HG03575 (cell line): ENCODE measurements at regions not wholly inside any gene's neighbourhood (a gene's known extent, or its start where the extent isn't known, plus 50 kb on each side); places are given as distances from the start of the nearest gene placed in this dataset.
"Not testable (repeated sequence)": the region's sequence is repeated elsewhere in the genome, so short reads cannot be mapped to it uniquely, and the experiment has no call there.

Source experiments
- ATAC-seq: cut with Tn5 transposase; IDR thresholded peaks from one replicate; pipeline ENCODE4 v1.9.1; 2021; ENCODE audit not compliant: unreplicated experiment, insufficient number of reproducible peaks, low FRiP score; ENCODE audit errors: extremely low read depth

GRCh38 chr2:53183581-53183980 is 584.0 kb upstream of the CHAC2 start:
- ATAC-seq = no peak

GRCh38 chr2:53182601-53183000 is 585.0 kb upstream of the CHAC2 start:
- no peak for ATAC-seq

- ATAC-seq = no peak
These were observed 585.8 kb upstream of the CHAC2 start for GRCh38 chr2:53181759-53182158.

GRCh38 chr2:53177327-53177726 is 590.3 kb upstream of the CHAC2 start:
- ATAC-seq = no peak

- ATAC-seq = no peak
These were observed 593.1 kb upstream of the CHAC2 start for GRCh38 chr2:53174539-53174938.

- ATAC-seq = no peak
These were observed 593.7 kb upstream of the CHAC2 start for GRCh38 chr2:53173698-53174455.

- no peak for ATAC-seq
These were observed 594.5 kb upstream of the CHAC2 start for GRCh38 chr2:53173091-53173490.

GRCh38 chr2:53170466-53170865 is 597.1 kb upstream of the CHAC2 start:
- no peak for ATAC-seq

- no peak for ATAC-seq
These were observed 600.4 kb upstream of the CHAC2 start for GRCh38 chr2:53167227-53167626.

GRCh38 chr2:53150146-53150545 is 617.5 kb upstream of the CHAC2 start:
- ATAC-seq = no peak

- ATAC-seq = no peak
These were observed 619.4 kb upstream of the CHAC2 start for GRCh38 chr2:53148221-53148620.

- no peak for ATAC-seq
These were observed 636.2 kb upstream of the CHAC2 start for GRCh38 chr2:53131416-53131815.

- ATAC-seq = no peak
These were observed 637.1 kb upstream of the CHAC2 start for GRCh38 chr2:53130441-53130943.

GRCh38 chr2:53129851-53130250 is 637.8 kb upstream of the CHAC2 start:
- no peak for ATAC-seq

GRCh38 chr2:53127061-53127650 is 640.4 kb upstream of the CHAC2 start:
- ATAC-seq = no peak

- no peak for ATAC-seq
These were observed 652.6 kb upstream of the CHAC2 start for GRCh38 chr2:53114991-53115390.

GRCh38 chr2:53114582-53114981 is 653.0 kb upstream of the CHAC2 start:
- no peak for ATAC-seq

- not testable (repeated sequence) for ATAC-seq
These were observed 655.2 kb upstream of the CHAC2 start for GRCh38 chr2:53112408-53112807.

GRCh38 chr2:53111406-53111805 is 656.2 kb upstream of the CHAC2 start:
- ATAC-seq = no peak

GRCh38 chr2:53111004-53111403 is 656.6 kb upstream of the CHAC2 start:
- ATAC-seq = no peak

- ATAC-seq = no peak
These were observed 659.4 kb upstream of the CHAC2 start for GRCh38 chr2:53108246-53108645.
